ENCODE measurements at regions not wholly inside any gene's neighbourhood (a gene's known extent, or its start where the extent isn't known, plus 50 kb on each side); places are given as distances from the start of the nearest gene placed in this dataset.
"Not testable (repeated sequence)": the region's sequence is repeated elsewhere in the genome, so short reads cannot be mapped to it uniquely, and the experiment has no call there.

DNA sequence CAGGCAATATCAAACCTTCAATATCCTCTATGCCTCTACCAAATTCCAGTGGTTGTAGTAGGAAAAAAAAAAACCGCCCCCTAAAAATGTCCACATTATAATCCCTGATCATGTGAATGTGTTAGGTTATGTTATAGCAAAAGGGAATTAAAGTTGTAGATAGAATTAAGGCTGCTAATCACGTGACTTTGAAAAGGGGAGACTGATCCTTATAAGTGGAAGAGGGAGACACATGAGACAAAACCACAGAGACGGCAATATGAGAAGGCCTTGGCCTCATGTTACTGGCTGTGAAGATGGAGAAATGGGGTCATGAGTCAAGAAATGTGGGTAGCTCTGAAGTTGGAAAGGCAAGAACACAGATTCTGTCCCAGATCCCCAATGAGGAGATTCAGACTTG is 1711.3 kb downstream of the KHDRBS2 start:
- not testable (repeated sequence) for H3K27me3 ChIP-seq (ENCODE audit: control insufficient read depth, insufficient read depth, low read length); H3K4me1 ChIP-seq (ENCODE audit: control insufficient read depth, insufficient read depth, low read length); H3K9me3 ChIP-seq (ENCODE audit: control insufficient read depth, insufficient read depth, low read length); H3K36me3 ChIP-seq (ENCODE audit: control insufficient read depth, insufficient read depth, low read length); DNase-seq (ENCODE audit: low read depth, low spot score); H3K4me3 ChIP-seq (ENCODE audit: low read length); H3K27ac ChIP-seq (ENCODE audit: low read length)
- no CpG with 5 or more reads among the region's 3 CpGs for WGBS (ENCODE audit: insufficient coverage, insufficient read length)

DNA sequence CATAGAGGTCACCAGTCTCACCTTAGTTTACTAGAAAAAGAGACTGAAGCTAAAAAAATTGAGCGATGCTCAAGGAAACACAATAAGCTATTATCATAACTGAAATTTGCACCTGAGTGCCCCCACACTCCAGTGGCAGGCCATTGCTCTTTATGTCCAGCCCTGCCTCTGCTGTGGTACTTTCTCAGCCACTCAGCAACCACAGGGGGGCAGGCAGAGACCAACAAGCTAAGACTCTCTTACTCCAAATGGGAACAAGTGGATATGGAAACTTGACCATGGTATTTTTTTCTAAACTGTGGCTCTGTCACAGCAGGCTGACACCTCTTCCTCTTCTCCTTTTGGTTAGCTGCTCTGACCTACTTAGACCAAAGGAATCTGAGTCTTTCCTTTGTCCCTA is 1713.4 kb downstream of the KHDRBS2 start:
- not testable (repeated sequence) for H3K27me3 ChIP-seq (ENCODE audit: control insufficient read depth, insufficient read depth, low read length); H3K9me3 ChIP-seq (ENCODE audit: control insufficient read depth, insufficient read depth, low read length); H3K27ac ChIP-seq (ENCODE audit: low read length); H3K4me1 ChIP-seq (ENCODE audit: control insufficient read depth, insufficient read depth, low read length); H3K4me3 ChIP-seq (ENCODE audit: low read length); H3K36me3 ChIP-seq (ENCODE audit: control insufficient read depth, insufficient read depth, low read length)
- DNase-seq (ENCODE audit: low read depth, low spot score) = peak; percentile 9
- no CpG with 5 or more reads among the region's 1 CpG for whole genome bisulfite sequencing (ENCODE audit: insufficient coverage, insufficient read length)

DNA sequence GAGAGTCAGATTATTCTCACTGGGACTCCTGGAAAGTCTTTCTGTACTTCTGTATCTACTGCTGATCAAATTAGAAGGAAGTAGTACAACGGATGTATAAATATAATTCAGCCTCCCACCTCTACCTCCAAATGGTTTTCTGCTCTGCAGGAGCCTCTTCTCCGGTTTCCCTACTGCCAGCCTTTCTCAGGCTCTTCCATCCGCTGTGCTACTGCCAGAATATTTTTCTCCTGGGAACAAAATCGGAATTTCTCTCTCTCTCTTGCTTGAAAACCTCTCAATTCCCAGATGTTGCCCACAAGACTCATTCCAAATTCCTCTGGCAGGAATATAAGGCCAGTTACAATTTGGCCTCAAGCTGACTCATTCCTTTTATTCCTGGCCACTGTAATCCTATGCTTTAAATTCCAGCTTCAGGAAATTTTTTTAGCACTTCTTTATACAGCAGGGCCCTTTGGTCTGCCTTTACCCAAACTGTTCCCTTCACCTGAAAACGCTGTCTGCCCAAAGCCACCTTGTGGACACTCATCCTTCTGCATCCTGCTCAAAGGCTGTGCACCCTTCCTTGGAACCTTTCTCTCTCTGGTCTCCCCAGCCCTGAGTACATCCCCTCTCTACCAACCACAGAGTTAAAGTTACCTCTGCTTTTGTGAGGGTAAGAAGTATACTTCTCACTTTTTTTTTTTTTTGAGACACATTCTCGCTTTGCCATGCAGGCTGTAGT is 1714.6 kb downstream of the KHDRBS2 start:
- H3K36me3 ChIP-seq (ENCODE audit: control insufficient read depth, insufficient read depth, low read length); H3K27me3 ChIP-seq (ENCODE audit: control insufficient read depth, insufficient read depth, low read length); H3K4me3 ChIP-seq (ENCODE audit: low read length); H3K4me1 ChIP-seq (ENCODE audit: control insufficient read depth, insufficient read depth, low read length); H3K27ac ChIP-seq (ENCODE audit: low read length); H3K9me3 ChIP-seq (ENCODE audit: control insufficient read depth, insufficient read depth, low read length): not testable (repeated sequence)
- no CpG with 5 or more reads among the region's 6 CpGs for WGBS (ENCODE audit: insufficient coverage, insufficient read length)
- peak; percentile 18 for DNase-seq (ENCODE audit: low read depth, low spot score)

DNA sequence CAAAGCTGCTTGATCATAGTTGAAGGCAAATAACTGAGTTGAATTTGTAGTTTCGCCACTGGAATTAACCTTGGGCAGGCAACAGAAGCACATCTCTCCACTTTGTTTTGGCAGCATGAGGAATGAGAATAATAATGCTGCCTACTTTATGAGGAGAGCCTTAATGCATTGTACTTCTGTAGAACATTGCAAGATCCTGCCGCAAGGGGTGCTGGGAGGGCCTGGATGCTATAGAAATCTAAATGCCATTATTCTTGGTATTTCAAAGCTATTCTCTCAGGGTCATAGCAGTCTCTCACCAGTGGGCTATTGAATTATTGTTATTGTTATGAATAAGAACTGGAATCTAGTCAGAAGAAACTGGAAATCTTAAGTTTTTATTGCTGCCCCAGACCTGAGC is 1715.4 kb downstream of the KHDRBS2 start:
- H3K4me1 ChIP-seq (ENCODE audit: control insufficient read depth, insufficient read depth, low read length); DNase-seq (ENCODE audit: low read depth, low spot score); H3K9me3 ChIP-seq (ENCODE audit: control insufficient read depth, insufficient read depth, low read length); H3K27ac ChIP-seq (ENCODE audit: low read length); H3K4me3 ChIP-seq (ENCODE audit: low read length); H3K36me3 ChIP-seq (ENCODE audit: control insufficient read depth, insufficient read depth, low read length); H3K27me3 ChIP-seq (ENCODE audit: control insufficient read depth, insufficient read depth, low read length): not testable (repeated sequence)
- WGBS (ENCODE audit: insufficient coverage, insufficient read length) = no CpG with 5 or more reads among the region's 2 CpGs

DNA sequence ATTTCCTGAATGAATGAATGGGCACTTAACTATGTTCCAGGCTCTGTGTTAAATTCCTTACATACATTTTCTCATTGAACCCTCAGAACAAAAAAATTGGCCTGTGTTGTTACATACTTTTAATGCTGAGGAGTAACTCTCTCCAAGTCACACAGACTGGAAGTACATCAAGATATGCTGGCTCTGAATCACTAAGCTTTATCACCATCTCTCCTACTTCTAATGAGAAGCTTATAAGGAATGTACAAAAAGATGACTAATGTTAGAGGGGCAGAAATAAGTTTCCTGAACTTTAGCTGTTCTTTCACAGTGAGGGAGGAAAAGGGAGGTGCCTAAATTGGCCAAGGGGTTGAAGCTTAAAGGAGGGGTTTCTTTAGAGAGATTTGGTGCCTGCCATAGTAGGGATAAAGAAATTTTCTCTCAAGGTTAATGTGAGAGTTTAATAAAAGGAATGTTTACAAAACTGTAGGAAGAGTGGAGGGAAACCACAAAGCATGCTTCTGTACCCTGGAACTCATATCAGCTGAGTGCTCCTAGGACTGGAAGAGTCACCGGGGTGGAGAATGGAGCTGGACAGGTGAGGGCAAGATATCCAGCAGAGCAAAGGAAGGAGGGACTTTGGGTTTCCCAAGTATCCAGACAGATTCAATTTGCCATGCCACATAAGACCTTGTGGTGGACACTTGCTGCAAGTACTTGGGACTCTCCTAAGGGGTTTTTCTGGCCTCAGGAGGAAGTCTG is 1718.4 kb downstream of the KHDRBS2 start:
- not testable (repeated sequence) for H3K4me3 ChIP-seq (ENCODE audit: low read length); H3K36me3 ChIP-seq (ENCODE audit: control insufficient read depth, insufficient read depth, low read length); DNase-seq (ENCODE audit: low read depth, low spot score); H3K4me1 ChIP-seq (ENCODE audit: control insufficient read depth, insufficient read depth, low read length); H3K27me3 ChIP-seq (ENCODE audit: control insufficient read depth, insufficient read depth, low read length); H3K27ac ChIP-seq (ENCODE audit: low read length); H3K9me3 ChIP-seq (ENCODE audit: control insufficient read depth, insufficient read depth, low read length)
- no CpG with 5 or more reads among the region's 1 CpG for WGBS (ENCODE audit: insufficient coverage, insufficient read length)

DNA sequence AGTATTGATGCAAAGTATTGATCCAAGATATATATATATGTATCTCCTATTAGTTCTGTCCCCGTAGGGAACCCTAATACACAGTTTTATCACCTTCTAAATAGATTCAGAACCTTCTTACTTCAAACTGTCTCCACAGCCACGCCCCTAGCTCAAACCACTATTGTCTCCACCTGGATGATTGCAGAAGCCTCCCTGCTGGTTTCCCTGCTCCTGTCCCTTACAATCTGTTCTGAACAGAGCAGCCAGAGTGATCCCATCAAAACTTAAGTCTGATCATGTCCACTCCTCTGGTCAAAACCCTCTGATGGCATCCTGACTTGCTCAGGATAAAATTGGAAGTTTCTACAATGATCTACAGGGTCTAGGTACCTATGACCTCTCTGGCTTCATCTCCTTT is 1719.6 kb downstream of the KHDRBS2 start:
- no CpG with 5 or more reads among the region's 2 CpGs for WGBS (ENCODE audit: insufficient coverage, insufficient read length)
- H3K27ac ChIP-seq (ENCODE audit: low read length); H3K4me3 ChIP-seq (ENCODE audit: low read length); H3K36me3 ChIP-seq (ENCODE audit: control insufficient read depth, insufficient read depth, low read length); H3K4me1 ChIP-seq (ENCODE audit: control insufficient read depth, insufficient read depth, low read length); DNase-seq (ENCODE audit: low read depth, low spot score); H3K27me3 ChIP-seq (ENCODE audit: control insufficient read depth, insufficient read depth, low read length); H3K9me3 ChIP-seq (ENCODE audit: control insufficient read depth, insufficient read depth, low read length): not testable (repeated sequence)

DNA sequence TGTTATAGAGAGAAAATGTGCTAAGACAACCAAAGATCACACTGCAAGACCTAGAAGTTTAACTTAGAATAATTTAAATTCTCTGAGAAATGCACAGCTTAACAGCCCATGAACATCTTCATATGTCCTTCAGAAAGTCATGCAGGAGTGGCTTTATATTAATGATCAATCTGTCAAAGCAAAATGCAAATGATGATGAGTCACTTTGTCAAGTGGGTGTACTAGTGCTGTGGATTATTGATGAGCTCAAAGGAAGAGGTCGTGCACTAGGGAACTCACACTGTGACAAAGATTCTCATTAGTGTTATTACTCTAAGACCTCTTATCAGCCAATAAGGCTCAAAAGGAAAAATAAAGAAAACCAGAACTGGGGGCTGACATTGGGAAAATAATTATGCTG is 1726.3 kb downstream of the KHDRBS2 start:
- not testable (repeated sequence) for H3K4me1 ChIP-seq (ENCODE audit: control insufficient read depth, insufficient read depth, low read length); H3K4me3 ChIP-seq (ENCODE audit: low read length); H3K36me3 ChIP-seq (ENCODE audit: control insufficient read depth, insufficient read depth, low read length); DNase-seq (ENCODE audit: low read depth, low spot score); H3K27ac ChIP-seq (ENCODE audit: low read length); H3K27me3 ChIP-seq (ENCODE audit: control insufficient read depth, insufficient read depth, low read length); H3K9me3 ChIP-seq (ENCODE audit: control insufficient read depth, insufficient read depth, low read length)
- WGBS (ENCODE audit: insufficient coverage, insufficient read length) = no CpG with 5 or more reads among the region's 1 CpG

DNA sequence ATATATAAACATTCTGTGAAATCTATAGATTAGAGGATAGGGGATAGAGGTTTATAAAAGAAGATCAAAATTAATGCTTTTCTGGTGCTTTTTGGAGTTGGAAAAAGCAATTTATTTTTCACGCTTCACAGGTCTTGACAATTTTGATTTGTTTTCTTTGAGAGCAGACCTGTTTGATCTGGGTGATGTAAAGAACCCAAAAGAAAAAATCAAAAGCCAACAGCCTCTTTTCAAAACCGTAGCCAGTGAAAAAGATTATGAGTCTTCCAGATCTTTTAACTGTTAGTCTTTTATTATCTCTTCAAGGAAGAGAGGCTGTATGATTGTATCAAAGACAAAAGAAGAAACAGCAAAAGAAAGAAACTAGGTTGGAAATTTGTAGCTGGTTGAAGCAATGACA is 1738.7 kb downstream of the KHDRBS2 start:
- H3K4me3 ChIP-seq (ENCODE audit: low read length); H3K27me3 ChIP-seq (ENCODE audit: control insufficient read depth, insufficient read depth, low read length); H3K9me3 ChIP-seq (ENCODE audit: control insufficient read depth, insufficient read depth, low read length); DNase-seq (ENCODE audit: low read depth, low spot score); H3K36me3 ChIP-seq (ENCODE audit: control insufficient read depth, insufficient read depth, low read length); H3K27ac ChIP-seq (ENCODE audit: low read length); H3K4me1 ChIP-seq (ENCODE audit: control insufficient read depth, insufficient read depth, low read length): not testable (repeated sequence)
- WGBS (ENCODE audit: insufficient coverage, insufficient read length) = no CpG with 5 or more reads among the region's 2 CpGs

DNA sequence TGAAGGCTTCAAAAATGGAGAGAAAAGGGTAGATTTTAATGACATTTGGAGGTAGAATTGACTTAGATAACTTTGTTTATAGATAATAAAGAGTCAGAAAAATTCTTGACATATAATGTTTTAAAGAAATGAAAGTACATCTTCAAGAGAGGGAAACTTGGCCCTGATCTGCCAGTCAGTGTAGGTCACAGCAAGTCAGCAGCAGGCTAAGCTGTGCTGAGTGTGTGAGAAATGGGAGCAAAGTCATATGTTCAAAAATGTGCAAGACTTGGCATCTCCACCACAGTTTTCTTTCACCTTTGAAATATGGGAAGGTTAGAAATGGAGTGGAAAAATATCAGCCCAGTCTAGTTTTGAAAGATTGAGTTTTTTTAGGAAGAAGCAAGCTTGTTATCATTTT is 1761.3 kb downstream of the KHDRBS2 start:
- not testable (repeated sequence) for DNase-seq (ENCODE audit: low read depth, low spot score); H3K4me1 ChIP-seq (ENCODE audit: control insufficient read depth, insufficient read depth, low read length); H3K27ac ChIP-seq (ENCODE audit: low read length); H3K36me3 ChIP-seq (ENCODE audit: control insufficient read depth, insufficient read depth, low read length); H3K27me3 ChIP-seq (ENCODE audit: control insufficient read depth, insufficient read depth, low read length); H3K4me3 ChIP-seq (ENCODE audit: low read length); H3K9me3 ChIP-seq (ENCODE audit: control insufficient read depth, insufficient read depth, low read length)

DNA sequence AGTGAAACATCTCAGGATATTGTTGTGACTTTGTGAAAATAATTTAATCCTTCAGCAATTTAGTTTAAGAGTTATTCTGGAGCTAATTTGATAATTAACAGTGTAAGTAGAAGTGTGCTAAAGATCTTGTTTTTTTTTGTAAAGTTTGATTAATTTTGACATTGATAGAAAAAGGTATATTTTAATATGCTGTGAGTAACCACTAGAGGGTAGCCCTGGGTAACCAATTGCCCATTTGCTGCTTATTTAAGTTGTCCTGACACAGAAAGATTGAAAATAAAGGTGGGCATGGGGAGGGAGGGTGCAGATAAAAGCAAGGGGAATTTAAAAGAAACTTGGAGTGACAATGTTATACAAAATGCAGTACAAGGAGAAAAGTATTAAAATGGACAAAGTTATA is 1808.3 kb downstream of the KHDRBS2 start:
- H3K27me3 ChIP-seq (ENCODE audit: control insufficient read depth, insufficient read depth, low read length); H3K27ac ChIP-seq (ENCODE audit: low read length); H3K4me3 ChIP-seq (ENCODE audit: low read length); H3K9me3 ChIP-seq (ENCODE audit: control insufficient read depth, insufficient read depth, low read length); H3K36me3 ChIP-seq (ENCODE audit: control insufficient read depth, insufficient read depth, low read length); H3K4me1 ChIP-seq (ENCODE audit: control insufficient read depth, insufficient read depth, low read length); DNase-seq (ENCODE audit: low read depth, low spot score): not testable (repeated sequence)

DNA sequence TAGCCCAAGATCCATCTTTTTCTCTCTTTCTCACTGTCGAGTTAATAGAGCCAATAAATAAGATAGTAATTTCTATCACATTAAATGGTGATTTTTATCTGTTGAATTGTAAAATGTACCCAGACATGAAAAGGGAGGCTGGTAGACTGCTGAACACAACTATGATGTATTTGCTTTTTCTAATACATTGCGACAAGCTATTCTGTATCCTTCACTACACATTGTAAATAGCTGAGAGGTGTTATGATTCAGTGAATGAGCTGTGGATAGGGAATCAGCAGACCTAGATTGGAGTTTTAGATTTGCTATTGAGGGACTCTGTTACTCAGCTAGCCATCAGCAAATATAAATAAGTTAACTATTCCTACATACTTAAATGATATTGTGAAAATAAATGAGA is 1812.2 kb downstream of the KHDRBS2 start:
- DNase-seq (ENCODE audit: low read depth, low spot score); H3K36me3 ChIP-seq (ENCODE audit: control insufficient read depth, insufficient read depth, low read length): not testable (repeated sequence)
- no CpG with 5 or more reads among the region's 2 CpGs for WGBS (ENCODE audit: insufficient coverage, insufficient read length)

More for the DNA sequence above, 1812.2 kb downstream of the KHDRBS2 start:
- H3K27me3 ChIP-seq (ENCODE audit: control insufficient read depth, insufficient read depth, low read length); H3K9me3 ChIP-seq (ENCODE audit: control insufficient read depth, insufficient read depth, low read length); H3K4me1 ChIP-seq (ENCODE audit: control insufficient read depth, insufficient read depth, low read length); H3K27ac ChIP-seq (ENCODE audit: low read length); H3K4me3 ChIP-seq (ENCODE audit: low read length): not testable (repeated sequence)
